Astrocyte (in vitro differentiated cells and primary cell): ENCODE measurements at regions not wholly inside any gene's neighbourhood (a gene's known extent, or its start where the extent isn't known, plus 50 kb on each side); places are given as distances from the start of the nearest gene placed in this dataset.
A peak's percentile ranks its signal among the peaks of the same experiment; 100 is the strongest.

ENCODE experiments used
- DNase-seq: peaks from one replicate; pipeline ENCODE4 v3.0.0-alpha.2; 2010; ENCODE audit warnings: low read depth
- FAIRE-seq: peaks from 2 replicates; lab custom pipeline; 2011; peaks lifted over from hg19 to GRCh38; lab: Jason Lieb, UNC
- H2AFZ ChIP-seq: 2 replicates; pipeline ENCODE4 v1.6.0; 2012; ENCODE audit warnings: low read depth, low read length, inconsistent platforms
- H3K27ac ChIP-seq: 2 replicates; pipeline ENCODE4 v1.5.1; 2011; ENCODE audit warnings: low read depth, low read length, inconsistent platforms
- H3K27me3 ChIP-seq: 2 replicates; pipeline ENCODE4 v1.6.0; 2011; ENCODE audit warnings: low read length, inconsistent platforms; ENCODE audit not compliant: insufficient read depth
- H3K36me3 ChIP-seq: 2 replicates; pipeline ENCODE4 v1.5.1; 2011; ENCODE audit warnings: low read length, inconsistent platforms; ENCODE audit not compliant: insufficient read depth
- H3K4me1 ChIP-seq: 2 replicates; pipeline ENCODE4 v1.5.1; 2011; ENCODE audit warnings: low read length, inconsistent platforms; ENCODE audit not compliant: insufficient read depth
- H3K4me2 ChIP-seq: 2 replicates; pipeline ENCODE4 v1.6.0; 2012; ENCODE audit warnings: low read length, inconsistent platforms
- H3K4me3 ChIP-seq: 2 replicates; pipeline ENCODE4 v1.5.1; 2011; ENCODE audit warnings: low read depth, mild to moderate bottlenecking, low read length, inconsistent platforms; ENCODE audit not compliant: insufficient read depth
- H3K79me2 ChIP-seq: 2 replicates; pipeline ENCODE4 v1.6.0; 2012; ENCODE audit warnings: mild to moderate bottlenecking, low read length, inconsistent platforms; ENCODE audit not compliant: insufficient read depth
- H3K9ac ChIP-seq: 2 replicates; pipeline ENCODE4 v1.6.0; 2012; ENCODE audit warnings: mild to moderate bottlenecking, low read length, inconsistent platforms
- H3K9me3 ChIP-seq: 2 replicates; pipeline ENCODE4 v1.5.1; 2012; ENCODE audit warnings: low read depth, mild to moderate bottlenecking, low read length, inconsistent platforms; ENCODE audit not compliant: insufficient read depth
- H4K20me1 ChIP-seq: 2 replicates; pipeline ENCODE4 v1.6.0; 2012; ENCODE audit warnings: low read length, inconsistent platforms; ENCODE audit not compliant: insufficient read depth
- H3K27ac Mint-ChIP-seq: one replicate; pipeline ENCODE4 v1.8.0; 2021; ENCODE audit warnings: mild to moderate bottlenecking, mixed read lengths; ENCODE audit not compliant: unreplicated experiment
- H3K27me3 Mint-ChIP-seq: one replicate; pipeline ENCODE4 v1.8.0; 2021; ENCODE audit warnings: low read depth, mixed read lengths; ENCODE audit not compliant: unreplicated experiment
- H3K36me3 Mint-ChIP-seq: one replicate; pipeline ENCODE4 v1.8.0; 2021; ENCODE audit warnings: low read depth, mixed read lengths; ENCODE audit not compliant: unreplicated experiment
- H3K4me1 Mint-ChIP-seq: one replicate; pipeline ENCODE4 v1.8.0; 2021; ENCODE audit warnings: low read depth, mixed read lengths; ENCODE audit not compliant: unreplicated experiment
- H3K4me3 Mint-ChIP-seq: one replicate; pipeline ENCODE4 v1.8.0; 2021; ENCODE audit warnings: mild to moderate bottlenecking, moderate library complexity, mixed read lengths; ENCODE audit not compliant: unreplicated experiment
- H3K9me3 Mint-ChIP-seq: one replicate; pipeline ENCODE4 v1.8.0; 2021; ENCODE audit warnings: mild to moderate bottlenecking, mixed read lengths; ENCODE audit not compliant: unreplicated experiment
- CTCF ChIP-seq: IDR thresholded peaks from 2 replicates; pipeline ENCODE4 v1.5.1; 2011; ENCODE audit warnings: low read depth, mild to moderate bottlenecking, inconsistent platforms, low read length, moderate library complexity; ENCODE audit not compliant: insufficient read depth
- EZH2 ChIP-seq: IDR thresholded peaks from 2 replicates; pipeline ENCODE4 v1.6.1; 2012; ENCODE audit warnings: mild to moderate bottlenecking, low read length, inconsistent platforms; ENCODE audit not compliant: insufficient read depth

GRCh38 chrX:38919853-38920528 is 118.7 kb downstream of the MID1IP1 start:
- Histone ChIP-seq H2AFZ (no peak overlapping the region), H3K27me3 (no peaks in the 10 kb centered on the region), H3K4me3 (no peak overlapping the region), H3K4me1 (no peaks in the 10 kb centered on the region), H3K9me3 (no peaks in the 10 kb centered on the region), H3K79me2 (no peaks in the 10 kb centered on the region), H4K20me1 (no peaks in the 10 kb centered on the region), H3K4me2 (no peak overlapping the region), H3K36me3 (no peaks in the 10 kb centered on the region), H3K9ac (no peak overlapping the region), H3K27ac (no peak overlapping the region)
- no peaks in the 10 kb centered on the region for H3K9me3 Mint-ChIP-seq
- no peaks in the 10 kb centered on the region for H3K36me3 Mint-ChIP-seq
- H3K27me3 Mint-ChIP-seq, result peaks cover 3% of the 10 kb centered on the region
- H3K4me1 Mint-ChIP-seq, result no peaks in the 10 kb centered on the region
- FAIRE-seq (peak; percentile 39), DNase-seq (no peak)
- no peak overlapping the region for H3K4me3 Mint-ChIP-seq
- H3K27ac Mint-ChIP-seq, result no peak overlapping the region
- no peak for TF ChIP-seq CTCF
- TF ChIP-seq EZH2, result no peak

GRCh38 chrX:38923451-38923969 is 122.3 kb downstream of the MID1IP1 start:
- Histone ChIP-seq H3K79me2 (no peaks in the 10 kb centered on the region), H3K4me1 (no peaks in the 10 kb centered on the region), H3K27me3 (no peaks in the 10 kb centered on the region), H3K27ac (no peak overlapping the region), H3K36me3 (no peaks in the 10 kb centered on the region), H3K9me3 (no peaks in the 10 kb centered on the region), H3K4me3 (no peak overlapping the region), H3K9ac (no peak overlapping the region), H2AFZ (no peak overlapping the region), H4K20me1 (no peaks in the 10 kb centered on the region), H3K4me2 (no peak overlapping the region)
- FAIRE-seq (peak; percentile 5), DNase-seq (no peak)
- TF ChIP-seq CTCF (no peak), EZH2 (no peak)
- Mint-ChIP-seq H3K27me3 (no peaks in the 10 kb centered on the region), H3K9me3 (no peaks in the 10 kb centered on the region), H3K4me3 (no peak overlapping the region), H3K4me1 (peaks cover 1% of the 10 kb centered on the region), H3K36me3 (no peaks in the 10 kb centered on the region), H3K27ac (no peak overlapping the region)

GRCh38 chrX:38927592-38927991 is 126.3 kb downstream of the MID1IP1 start:
- FAIRE-seq (peak; percentile 78), DNase-seq (no peak)
- H3K4me1 ChIP-seq, result no peaks in the 10 kb centered on the region
- no peaks in the 10 kb centered on the region for H3K9me3 Mint-ChIP-seq
- no peaks in the 10 kb centered on the region for H3K36me3 ChIP-seq
- H3K9me3 ChIP-seq, result no peaks in the 10 kb centered on the region
- no peaks in the 10 kb centered on the region for H3K79me2 ChIP-seq
- H3K4me3 Mint-ChIP-seq, result no peak overlapping the region
- H3K27ac Mint-ChIP-seq, result no peak overlapping the region
- H2AFZ ChIP-seq, result no peak overlapping the region
- no peaks in the 10 kb centered on the region for H4K20me1 ChIP-seq
- TF ChIP-seq EZH2, result no peak
- no peaks in the 10 kb centered on the region for H3K27me3 Mint-ChIP-seq
- no peaks in the 10 kb centered on the region for H3K27me3 ChIP-seq
- H3K36me3 Mint-ChIP-seq, result no peaks in the 10 kb centered on the region
- no peak overlapping the region for H3K9ac ChIP-seq
- no peak overlapping the region for H3K4me3 ChIP-seq
- peaks cover 1% of the 10 kb centered on the region for H3K4me1 Mint-ChIP-seq
- H3K27ac ChIP-seq, result no peak overlapping the region
- H3K4me2 ChIP-seq, result no peak overlapping the region
